ENCODE measurements at regions not wholly inside any gene's neighbourhood (a gene's known extent, or its start where the extent isn't known, plus 50 kb on each side); places are given as distances from the start of the nearest gene placed in this dataset.
"Not testable (repeated sequence)": the region's sequence is repeated elsewhere in the genome, so short reads cannot be mapped to it uniquely, and the experiment has no call there.

DNA sequence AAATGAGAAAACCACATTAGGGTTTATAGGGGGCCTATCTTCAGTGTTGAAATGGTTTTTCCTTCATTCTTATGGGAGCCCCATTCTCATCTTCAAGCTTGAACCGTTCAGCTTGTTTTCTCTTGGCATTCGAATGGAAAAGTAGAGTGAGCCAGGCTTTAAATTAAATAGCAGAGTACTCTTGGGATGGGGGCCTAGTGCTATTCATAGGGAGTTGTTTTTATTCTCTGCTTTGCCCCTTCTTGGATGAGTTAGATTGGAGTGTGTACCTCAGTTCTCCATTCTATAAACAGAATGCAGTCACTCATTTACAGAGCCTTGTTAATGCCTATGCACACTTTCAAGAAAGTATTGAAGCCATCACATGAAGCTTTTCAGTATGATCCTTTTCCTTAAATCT lies 127.9 kb downstream of the FAM170A start:
- Histone ChIP-seq H3K4me3 (ENCODE audit: low read length) (no peak overlapping the region), H3K36me3 (ENCODE audit: insufficient read depth, low read length) (no peaks in the 10 kb centered on the region), H3K27me3 (ENCODE audit: insufficient read depth, low read length, poor library complexity, severe bottlenecking) (no peaks in the 10 kb centered on the region), H3K27ac (ENCODE audit: low read depth, low read length) (no peak overlapping the region), H3K9me3 (ENCODE audit: low read length) (no peaks in the 10 kb centered on the region), H3K4me1 (ENCODE audit: insufficient read depth, low read length) (no peaks in the 10 kb centered on the region)
- H3K4me3 Mint-ChIP-seq, result no peak overlapping the region
- ChIA-PET CTCF (no interaction called here), POLR2A (no interaction called here)
- no peak for DNase-seq
- no peaks in the 10 kb centered on the region for H3K36me3 Mint-ChIP-seq
- peaks cover 0 to 3% (median 0%) of the 10 kb centered on the region in 5 donors for H3K9me3 Mint-ChIP-seq
- peaks cover 1 to 3% of the 10 kb centered on the region in 2 donors for H3K27me3 Mint-ChIP-seq
- H3K27ac Mint-ChIP-seq, result no peak overlapping the region
- H3K4me1 Mint-ChIP-seq, result no peaks in the 10 kb centered on the region

DNA sequence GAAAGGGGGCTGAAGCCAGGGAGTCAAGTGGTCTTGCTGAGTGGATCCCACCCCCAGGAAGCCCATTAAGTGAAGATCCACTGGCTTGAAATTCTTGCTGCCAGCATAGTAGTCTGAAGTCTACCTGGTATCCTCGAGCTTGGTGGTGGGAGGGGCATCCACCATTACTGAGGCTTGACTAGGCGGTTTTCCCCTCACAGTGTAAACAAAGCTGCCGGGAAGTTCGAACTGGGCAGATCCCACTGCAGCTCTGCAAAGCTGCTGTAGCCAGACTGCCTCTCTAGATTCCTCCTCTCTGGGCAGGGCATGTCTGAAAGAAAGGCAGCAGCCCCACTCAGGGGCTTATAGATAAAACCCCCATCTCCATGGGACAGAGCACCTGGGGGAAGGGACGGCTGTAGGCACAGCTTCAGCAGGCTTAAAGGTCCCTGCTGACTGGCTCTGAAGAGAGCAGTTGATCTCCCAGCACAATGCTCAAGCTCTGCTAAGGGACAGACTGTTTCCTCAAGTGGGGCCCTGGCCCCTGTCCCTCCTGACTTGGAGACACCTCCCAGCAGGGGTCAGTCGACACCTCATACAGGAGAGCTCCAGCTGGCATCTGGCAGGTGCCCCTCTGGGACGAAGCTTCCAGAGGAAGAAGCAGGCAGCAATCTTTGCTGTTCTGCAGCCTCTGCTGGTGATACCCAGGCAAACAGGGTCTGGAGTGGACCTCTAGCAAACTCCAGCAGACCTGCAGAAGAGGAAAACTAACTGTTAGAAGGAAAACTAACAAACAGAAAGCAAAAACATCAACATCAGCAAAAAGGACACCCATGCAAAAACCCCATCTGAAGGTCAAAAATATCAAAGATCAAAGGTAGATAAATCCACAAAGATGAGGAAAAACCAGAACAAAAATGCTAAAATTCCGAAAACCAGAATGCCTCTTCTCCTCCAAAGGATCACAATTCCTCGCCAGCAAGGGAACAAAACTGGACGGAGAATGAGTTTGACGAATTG lies 140.6 kb downstream of the FAM170A start:
- H3K36me3 ChIP-seq (ENCODE audit: insufficient read depth, low read length); H3K27ac ChIP-seq (ENCODE audit: low read depth, low read length); H3K4me1 ChIP-seq (ENCODE audit: insufficient read depth, low read length); POLR2A ChIA-PET; H3K4me1 Mint-ChIP-seq; H3K4me3 Mint-ChIP-seq; H3K27me3 Mint-ChIP-seq; H3K27me3 ChIP-seq (ENCODE audit: insufficient read depth, low read length, poor library complexity, severe bottlenecking); H3K9me3 ChIP-seq (ENCODE audit: low read length); H3K9me3 Mint-ChIP-seq; H3K36me3 Mint-ChIP-seq; DNase-seq; CTCF ChIA-PET; H3K4me3 ChIP-seq (ENCODE audit: low read length); H3K27ac Mint-ChIP-seq: not testable (repeated sequence)

- H3K4me1 Mint-ChIP-seq; H3K9me3 Mint-ChIP-seq; H3K27ac ChIP-seq (ENCODE audit: low read depth, low read length); H3K27me3 Mint-ChIP-seq; DNase-seq; H3K4me3 ChIP-seq (ENCODE audit: low read length); H3K27ac Mint-ChIP-seq; H3K36me3 Mint-ChIP-seq; POLR2A ChIA-PET; H3K9me3 ChIP-seq (ENCODE audit: low read length); H3K4me3 Mint-ChIP-seq; H3K36me3 ChIP-seq (ENCODE audit: insufficient read depth, low read length); H3K4me1 ChIP-seq (ENCODE audit: insufficient read depth, low read length); H3K27me3 ChIP-seq (ENCODE audit: insufficient read depth, low read length, poor library complexity, severe bottlenecking); CTCF ChIA-PET: not testable (repeated sequence)
Measured at GRCh38 chr5:119780145-119780544, 150.8 kb downstream of the FAM170A start.

- CTCF ChIA-PET, result no interaction called here
- no peak overlapping the region for H3K27ac ChIP-seq (ENCODE audit: low read depth, low read length)
- POLR2A ChIA-PET, result no interaction called here
- H3K4me1 ChIP-seq (ENCODE audit: insufficient read depth, low read length), result no peaks in the 10 kb centered on the region
- H3K27me3 ChIP-seq (ENCODE audit: insufficient read depth, low read length, poor library complexity, severe bottlenecking), result no peaks in the 10 kb centered on the region
- no peak overlapping the region for H3K27ac Mint-ChIP-seq
- H3K36me3 Mint-ChIP-seq, result no peaks in the 10 kb centered on the region
- DNase-seq, result no peak
- H3K4me1 Mint-ChIP-seq, result no peaks in the 10 kb centered on the region
- no peaks in the 10 kb centered on the region for H3K9me3 ChIP-seq (ENCODE audit: low read length)
- no peaks in the 10 kb centered on the region for H3K9me3 Mint-ChIP-seq
- H3K36me3 ChIP-seq (ENCODE audit: insufficient read depth, low read length), result no peaks in the 10 kb centered on the region
- H3K4me3 Mint-ChIP-seq, result no peak overlapping the region
- H3K4me3 ChIP-seq (ENCODE audit: low read length), result no peak overlapping the region
- H3K27me3 Mint-ChIP-seq, result peaks cover 0 to 3% of the 10 kb centered on the region in 2 donors
Measured at GRCh38 chr5:119785057-119785456, 155.7 kb downstream of the FAM170A start.

- no peak overlapping the region for H3K27ac ChIP-seq (ENCODE audit: low read depth, low read length)
- H3K4me3 ChIP-seq (ENCODE audit: low read length), result no peak overlapping the region
- DNase-seq, result no peak
- H3K27ac Mint-ChIP-seq, result no peak overlapping the region
- H3K9me3 Mint-ChIP-seq, result no peaks in the 10 kb centered on the region
- H3K36me3 ChIP-seq (ENCODE audit: insufficient read depth, low read length), result no peaks in the 10 kb centered on the region
- ChIA-PET CTCF (no interaction called here), POLR2A (no interaction called here)
- peaks cover 0 to 3% of the 10 kb centered on the region in 2 donors for H3K27me3 Mint-ChIP-seq
- no peaks in the 10 kb centered on the region for H3K36me3 Mint-ChIP-seq
- no peaks in the 10 kb centered on the region for H3K27me3 ChIP-seq (ENCODE audit: insufficient read depth, low read length, poor library complexity, severe bottlenecking)
- H3K4me1 ChIP-seq (ENCODE audit: insufficient read depth, low read length), result no peaks in the 10 kb centered on the region
- no peaks in the 10 kb centered on the region for H3K9me3 ChIP-seq (ENCODE audit: low read length)
- no peaks in the 10 kb centered on the region for H3K4me1 Mint-ChIP-seq
- no peak overlapping the region for H3K4me3 Mint-ChIP-seq
Measured at GRCh38 chr5:119789406-119790117, 160.2 kb downstream of the FAM170A start.

DNA sequence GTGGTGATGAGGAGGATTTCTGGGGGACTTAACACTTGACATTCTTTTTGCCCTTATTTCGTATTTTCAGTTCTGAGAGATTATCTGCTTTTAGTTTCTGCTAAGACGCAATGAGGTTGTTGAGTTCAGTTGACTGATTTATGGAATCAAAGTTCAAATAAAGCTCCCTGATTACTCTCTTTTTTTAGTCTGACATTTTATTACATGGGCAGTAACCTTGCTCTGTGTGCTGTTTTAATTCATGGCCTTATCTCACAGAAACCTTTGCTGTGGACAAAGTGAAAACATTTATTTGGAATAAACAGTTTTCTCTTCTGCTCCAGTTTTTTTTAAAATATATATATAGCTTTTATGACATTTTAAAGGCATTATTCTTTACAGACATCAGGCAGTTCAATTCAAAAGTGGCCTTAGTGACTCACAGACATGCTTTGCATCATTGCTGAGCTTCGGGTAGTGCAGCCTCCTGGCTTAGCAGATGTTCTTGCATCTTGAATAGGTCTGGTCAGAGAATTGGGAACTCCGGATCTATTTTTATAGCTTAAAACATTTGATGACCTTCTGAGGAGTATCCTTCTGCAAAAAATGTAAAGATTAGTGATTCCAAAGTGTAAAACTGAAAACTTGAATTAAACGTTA lies 162.9 kb downstream of the FAM170A start:
- no peaks in the 10 kb centered on the region for H3K4me1 Mint-ChIP-seq
- Histone ChIP-seq H3K4me1 (ENCODE audit: insufficient read depth, low read length) (no peaks in the 10 kb centered on the region), H3K27ac (ENCODE audit: low read depth, low read length) (no peak overlapping the region), H3K27me3 (ENCODE audit: insufficient read depth, low read length, poor library complexity, severe bottlenecking) (no peaks in the 10 kb centered on the region), H3K4me3 (ENCODE audit: low read length) (no peak overlapping the region), H3K9me3 (ENCODE audit: low read length) (no peaks in the 10 kb centered on the region), H3K36me3 (ENCODE audit: insufficient read depth, low read length) (no peaks in the 10 kb centered on the region)
- CTCF ChIA-PET, result no interaction called here
- POLR2A ChIA-PET, result no interaction called here
- no peaks in the 10 kb centered on the region for H3K36me3 Mint-ChIP-seq
- no peaks in the 10 kb centered on the region for H3K9me3 Mint-ChIP-seq
- no peak overlapping the region for H3K27ac Mint-ChIP-seq
- H3K4me3 Mint-ChIP-seq, result no peak overlapping the region
- DNase-seq, result no peak
- peaks cover 0 to 3% of the 10 kb centered on the region in 2 donors for H3K27me3 Mint-ChIP-seq

DNA sequence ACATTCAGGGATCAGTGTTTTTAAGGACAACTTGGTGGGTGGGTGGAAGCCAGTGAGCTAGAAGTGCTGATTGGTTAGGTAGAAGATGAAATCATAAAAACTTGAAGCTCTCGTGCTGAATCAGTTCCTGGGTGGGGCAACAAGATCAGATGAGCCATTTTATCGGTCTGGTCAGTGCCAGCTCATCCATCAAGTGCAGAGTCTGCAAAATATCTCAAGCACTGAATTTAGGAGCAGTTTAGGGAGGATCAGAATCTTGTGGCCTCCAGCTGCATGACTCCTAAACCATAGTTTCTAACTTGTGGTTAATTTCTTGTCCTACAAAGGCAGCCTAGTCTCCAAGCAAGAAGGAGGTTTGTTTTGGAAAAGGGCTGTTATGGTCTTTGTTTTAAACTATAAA lies 166.4 kb downstream of the FAM170A start:
- DNase-seq, result no peak
- Mint-ChIP-seq H3K4me3 (no peak overlapping the region), H3K36me3 (no peaks in the 10 kb centered on the region), H3K4me1 (no peaks in the 10 kb centered on the region), H3K9me3 (no peaks in the 10 kb centered on the region), H3K27ac (no peak overlapping the region), H3K27me3 (no peaks in the 10 kb centered on the region)
- no peaks in the 10 kb centered on the region for H3K27me3 ChIP-seq (ENCODE audit: insufficient read depth, low read length, poor library complexity, severe bottlenecking)
- H3K36me3 ChIP-seq (ENCODE audit: insufficient read depth, low read length), result no peaks in the 10 kb centered on the region
- H3K4me3 ChIP-seq (ENCODE audit: low read length), result no peak overlapping the region
- H3K4me1 ChIP-seq (ENCODE audit: insufficient read depth, low read length), result no peaks in the 10 kb centered on the region
- no peaks in the 10 kb centered on the region for H3K9me3 ChIP-seq (ENCODE audit: low read length)
- H3K27ac ChIP-seq (ENCODE audit: low read depth, low read length), result no peak overlapping the region
- POLR2A ChIA-PET, result no interaction called here
- CTCF ChIA-PET, result no interaction called here

GRCh38 chr5:119801570-119801969 lies 172.2 kb downstream of the FAM170A start:
- no peaks in the 10 kb centered on the region for H3K36me3 Mint-ChIP-seq
- CTCF ChIA-PET, result no interaction called here
- peaks cover 0 to 29% (median 3%) of the 10 kb centered on the region in 5 donors for H3K9me3 Mint-ChIP-seq
- no peak overlapping the region for H3K4me3 Mint-ChIP-seq
- H3K4me1 Mint-ChIP-seq, result no peaks in the 10 kb centered on the region
- Histone ChIP-seq H3K36me3 (ENCODE audit: insufficient read depth, low read length) (no peaks in the 10 kb centered on the region), H3K27ac (ENCODE audit: low read depth, low read length) (no peak overlapping the region), H3K4me1 (ENCODE audit: insufficient read depth, low read length) (no peaks in the 10 kb centered on the region), H3K27me3 (ENCODE audit: insufficient read depth, low read length, poor library complexity, severe bottlenecking) (no peaks in the 10 kb centered on the region), H3K4me3 (ENCODE audit: low read length) (no peak overlapping the region), H3K9me3 (ENCODE audit: low read length) (no peaks in the 10 kb centered on the region)
- H3K27ac Mint-ChIP-seq, result no peak overlapping the region
- POLR2A ChIA-PET, result no interaction called here
- no peak for DNase-seq
- H3K27me3 Mint-ChIP-seq, result no peaks in the 10 kb centered on the region
